DMS114 treated with DMSO at 0.1 percent for 48 hours (cell line): ENCODE measurements at regions not wholly inside any gene's neighbourhood (a gene's known extent, or its start where the extent isn't known, plus 50 kb on each side); places are given as distances from the start of the nearest gene placed in this dataset.

ENCODE experiments used
- DNase-seq: peaks from one replicate; lab custom pipeline; 2025; ENCODE audit not compliant: unreplicated experiment; lab: John Stamatoyannopoulos, UW

- DNase-seq, result no peak
Measured at GRCh38 chr14:76305268-76305826, 70.6 kb upstream of the ESRRB start.

GRCh38 chr14:76306131-76306530 lies 69.8 kb upstream of the ESRRB start:
- DNase-seq, result no peak

GRCh38 chr14:76307786-76308780 lies 67.9 kb upstream of the ESRRB start:
- DNase-seq, result no peak

GRCh38 chr14:76309572-76310162 lies 66.3 kb upstream of the ESRRB start:
- no peak for DNase-seq

DNA sequence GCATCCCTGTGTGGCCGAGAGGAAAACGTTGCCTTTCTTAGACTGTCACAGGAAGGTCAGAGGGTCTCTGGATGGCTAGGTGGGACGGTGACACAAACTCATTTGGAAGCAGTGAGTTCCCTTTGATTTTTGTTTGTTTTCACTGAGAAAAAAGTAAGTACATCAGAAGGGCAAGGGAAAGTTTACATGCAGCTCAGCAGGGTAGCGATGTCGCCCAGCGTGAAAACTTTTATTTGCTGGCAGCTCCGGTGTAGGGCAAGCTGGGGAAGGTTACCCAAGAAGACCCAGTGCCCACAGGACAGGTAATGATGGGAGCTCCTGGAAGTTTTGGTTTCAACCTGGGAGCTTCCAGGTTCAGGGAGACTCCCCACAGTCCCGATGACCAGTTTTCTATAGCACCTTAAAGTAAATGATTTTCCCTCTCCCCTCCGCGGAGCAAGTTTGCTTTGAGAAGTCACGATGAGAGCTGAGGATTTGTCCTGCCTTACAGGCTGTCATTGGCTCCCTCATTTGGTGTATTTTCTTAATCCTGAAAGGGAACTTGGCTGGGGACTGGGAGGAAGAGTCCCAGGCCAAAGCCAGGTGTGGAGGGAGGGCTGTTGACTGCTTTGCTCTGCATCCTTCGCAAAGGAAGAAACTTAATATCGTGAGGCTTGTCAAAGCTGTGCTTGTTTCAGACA lies 64.7 kb upstream of the ESRRB start:
- no peak for DNase-seq

- no peak for DNase-seq
Measured at GRCh38 chr14:76312821-76313220, 63.1 kb upstream of the ESRRB start.

DNA sequence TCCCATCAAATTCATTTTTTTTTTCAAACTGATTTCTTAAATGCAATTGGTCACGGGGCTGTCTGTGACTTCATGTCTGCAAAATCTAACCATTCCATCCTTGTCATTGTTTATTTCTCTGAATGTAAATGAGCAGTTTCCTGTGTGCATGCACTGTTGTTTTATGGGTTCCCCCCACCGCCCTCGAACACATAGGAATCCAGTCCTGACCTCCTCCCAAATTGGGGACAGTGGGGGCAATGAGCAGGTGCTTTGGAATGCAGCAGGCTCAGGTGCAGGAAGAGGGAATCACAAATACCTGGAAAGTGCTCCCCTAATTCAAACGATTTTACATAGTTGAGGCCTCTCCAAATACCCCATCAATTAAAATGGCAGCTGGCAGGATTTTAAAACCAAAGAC lies 62.6 kb upstream of the ESRRB start:
- no peak for DNase-seq

DNA sequence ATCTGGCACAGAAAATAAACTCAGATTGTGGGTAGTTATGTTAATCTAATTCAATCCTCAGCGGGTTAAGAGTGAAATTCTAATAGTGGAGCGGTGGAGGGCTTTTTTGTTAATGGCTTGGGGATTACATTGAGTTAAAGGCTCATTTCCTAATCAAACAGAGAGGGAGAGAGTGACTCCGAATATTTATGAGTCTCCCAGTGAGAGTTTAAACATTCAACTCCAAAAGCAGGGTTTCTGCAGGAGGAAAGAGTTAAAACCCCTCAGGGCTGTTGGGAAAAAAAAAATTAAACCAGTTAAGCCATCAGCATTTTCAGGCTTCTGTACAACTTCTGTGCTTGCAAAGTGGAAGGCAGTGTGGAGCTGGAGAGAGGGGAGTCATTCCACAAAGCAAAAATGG lies 62.1 kb upstream of the ESRRB start:
- DNase-seq, result no peak

DNA sequence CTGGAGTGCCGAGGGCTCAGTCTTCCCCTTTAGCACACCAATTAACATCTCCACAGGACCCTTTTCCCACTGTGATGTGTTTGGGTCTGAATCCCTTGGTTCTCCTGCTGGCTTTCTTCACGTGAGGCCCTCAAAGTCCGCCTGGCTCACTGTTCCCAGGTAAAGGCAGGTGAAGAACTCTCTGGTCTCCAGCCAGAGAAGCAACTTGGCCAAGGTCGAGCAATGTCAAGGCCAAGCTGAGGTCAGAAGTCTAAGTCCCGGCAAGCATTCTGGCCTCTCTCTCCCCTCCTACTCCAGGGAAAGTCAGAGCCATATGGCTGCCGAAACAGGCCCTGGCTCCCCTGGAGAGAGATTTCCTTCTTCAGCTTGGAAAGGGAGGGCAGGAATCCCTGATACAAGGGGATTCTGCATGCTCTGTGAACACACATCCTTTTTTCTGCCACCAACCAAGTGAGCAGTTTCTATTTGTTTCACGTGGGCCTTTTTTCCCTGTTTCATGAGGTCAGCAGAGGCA lies 61.4 kb upstream of the ESRRB start:
- no peak for DNase-seq

DNA sequence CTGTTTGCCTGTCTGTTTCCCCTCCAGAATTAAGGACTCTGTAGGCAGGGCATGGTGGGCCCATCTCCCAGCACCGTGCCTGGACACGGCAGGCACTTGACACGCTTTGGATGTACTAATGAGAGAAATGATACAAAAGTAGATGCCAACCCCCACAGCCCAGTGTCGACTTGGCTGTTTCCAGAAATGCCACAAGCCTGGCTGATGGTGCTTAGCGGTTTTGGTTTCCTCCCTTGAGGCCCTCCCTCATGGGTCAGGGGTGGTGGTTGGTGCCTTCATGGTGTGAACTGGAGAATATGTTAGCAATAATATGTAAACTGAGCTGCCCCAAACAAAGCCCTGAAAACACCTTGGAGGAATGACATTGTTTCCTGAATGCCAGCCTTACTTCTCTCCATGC lies 55.5 kb upstream of the ESRRB start:
- no peak for DNase-seq

GRCh38 chr14:76320975-76321374 lies 55.0 kb upstream of the ESRRB start:
- no peak for DNase-seq

DNA sequence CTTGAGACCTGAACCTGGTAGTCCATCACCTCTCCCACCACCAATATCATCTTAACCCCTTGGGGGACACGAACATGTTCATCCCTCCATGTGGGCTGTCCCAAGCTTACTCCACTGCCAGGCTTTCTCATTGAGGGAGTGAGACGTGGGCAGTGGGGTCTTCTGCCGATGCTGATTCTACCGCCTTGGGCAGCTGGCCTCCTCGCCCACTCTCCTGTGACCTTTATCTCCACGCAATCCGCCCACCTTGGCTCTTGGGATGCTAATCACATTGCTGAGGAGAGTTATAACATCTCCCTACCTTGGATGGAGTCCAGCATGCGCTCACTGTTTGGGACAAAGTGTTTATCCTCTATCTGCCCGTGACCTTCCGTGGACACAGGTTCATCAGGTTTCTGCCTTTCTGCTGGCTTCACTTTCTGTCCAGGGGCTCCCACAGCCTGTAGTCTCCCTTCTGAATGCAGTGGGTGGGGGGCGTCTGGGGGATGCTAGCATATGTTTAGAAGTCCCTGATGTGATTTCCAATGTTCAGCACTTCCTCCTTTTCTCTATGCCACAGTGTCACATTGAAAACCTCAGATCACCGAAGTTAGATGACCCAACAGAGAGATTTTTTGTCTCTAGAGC lies 53.2 kb upstream of the ESRRB start:
- DNase-seq, result no peak

- no peak for DNase-seq
Measured at GRCh38 chr14:76323331-76324050, 52.4 kb upstream of the ESRRB start.

- DNase-seq, result no peak
Measured at GRCh38 chr14:76324133-76324532, 51.8 kb upstream of the ESRRB start.
